H9 (cell line): ENCODE measurements at regions not wholly inside any gene's neighbourhood (a gene's known extent, or its start where the extent isn't known, plus 50 kb on each side); places are given as distances from the start of the nearest gene placed in this dataset.
"Not testable (repeated sequence)": the region's sequence is repeated elsewhere in the genome, so short reads cannot be mapped to it uniquely, and the experiment has no call there.

ENCODE experiments used
- DNase-seq: peaks from one replicate; pipeline ENCODE4 v3.0.0-alpha.2; 2017
- H2AFZ ChIP-seq: one replicate; pipeline ENCODE4 v1.6.1; 2013; ENCODE audit warnings: mild to moderate bottlenecking, low read length, control low read depth, moderate library complexity
- H2AK5ac ChIP-seq: 2 replicates; pipeline ENCODE4 v1.6.1; 2013; ENCODE audit warnings: low read length, control low read depth, mixed read lengths; ENCODE audit not compliant: insufficient read length
- H2BK120ac ChIP-seq: one replicate; pipeline ENCODE4 v1.6.1; 2013; ENCODE audit warnings: low read depth, mild to moderate bottlenecking, low read length, control low read depth, inconsistent platforms; ENCODE audit not compliant: poor library complexity, severe bottlenecking
- H2BK12ac ChIP-seq: 2 replicates; pipeline ENCODE4 v1.6.1; 2013; ENCODE audit warnings: low read length, control low read depth, mixed read lengths, low read depth; ENCODE audit not compliant: insufficient read length
- H2BK15ac ChIP-seq: 2 replicates; pipeline ENCODE4 v1.6.1; 2013; ENCODE audit warnings: low read depth, low read length, control low read depth
- H2BK20ac ChIP-seq: one replicate; pipeline ENCODE4 v1.6.1; 2013; ENCODE audit warnings: low read depth, mild to moderate bottlenecking, low read length, control low read depth, inconsistent platforms; ENCODE audit not compliant: poor library complexity, severe bottlenecking
- H2BK5ac ChIP-seq: 2 replicates; pipeline ENCODE4 v1.6.1; 2013; ENCODE audit warnings: low read length, control low read depth, mixed read lengths; ENCODE audit not compliant: insufficient read length
- H3K14ac ChIP-seq: 2 replicates; pipeline ENCODE4 v1.6.1; 2013; ENCODE audit warnings: low read length, control low read depth; ENCODE audit not compliant: insufficient read depth
- H3K18ac ChIP-seq: 2 replicates; pipeline ENCODE4 v1.6.1; 2013; ENCODE audit warnings: low read depth, mild to moderate bottlenecking, mixed read lengths, low read length, control low read depth; ENCODE audit not compliant: insufficient read length
- H3K23ac ChIP-seq: 2 replicates; pipeline ENCODE4 v1.6.1; 2013; ENCODE audit warnings: low read length, control low read depth, mixed read lengths, low read depth; ENCODE audit not compliant: insufficient read length
- H3K23me2 ChIP-seq: 2 replicates; pipeline ENCODE4 v1.6.1; 2013; ENCODE audit warnings: low read depth, mild to moderate bottlenecking, mixed read lengths, low read length, control low read depth; ENCODE audit not compliant: insufficient read length, poor library complexity, severe bottlenecking
- H3K27ac ChIP-seq: 2 replicates; pipeline ENCODE4 v1.5.1; 2013; ENCODE audit warnings: low read length, control low read depth, mixed read lengths, low read depth; ENCODE audit not compliant: insufficient read length
- H3K27me3 ChIP-seq: 2 replicates; pipeline ENCODE4 v1.6.1; 2013; ENCODE audit warnings: low read length, control low read depth, inconsistent platforms; ENCODE audit not compliant: insufficient read depth
- H3K4ac ChIP-seq: 2 replicates; pipeline ENCODE4 v1.6.1; 2013; ENCODE audit warnings: low read depth, mild to moderate bottlenecking, control low read depth, inconsistent platforms, low read length, moderate library complexity
- H3K4me1 ChIP-seq: 2 replicates; pipeline ENCODE4 v1.6.1; 2013; ENCODE audit warnings: low read length, control low read depth, inconsistent platforms; ENCODE audit not compliant: insufficient read depth
- H3K4me2 ChIP-seq: 2 replicates; pipeline ENCODE4 v1.6.1; 2013; ENCODE audit warnings: low read length, control low read depth, mixed read lengths; ENCODE audit not compliant: insufficient read length, insufficient read depth
- H3K56ac ChIP-seq: 2 replicates; pipeline ENCODE4 v1.6.1; 2013; ENCODE audit warnings: low read depth, mild to moderate bottlenecking, mixed read lengths, low read length, control low read depth; ENCODE audit not compliant: insufficient read length
- H3K79me1 ChIP-seq: 2 replicates; pipeline ENCODE4 v1.6.1; 2013; ENCODE audit warnings: low read depth, mild to moderate bottlenecking, moderate library complexity, low read length, control low read depth, inconsistent platforms; ENCODE audit not compliant: insufficient read depth, poor library complexity, severe bottlenecking
- H3K79me2 ChIP-seq: 2 replicates; pipeline ENCODE4 v1.6.1; 2013; ENCODE audit warnings: low read length, control low read depth, inconsistent platforms; ENCODE audit not compliant: insufficient read depth
- H3K9ac ChIP-seq: 2 replicates; pipeline ENCODE4 v1.6.1; 2013; ENCODE audit warnings: low read length, control low read depth, mixed read lengths; ENCODE audit not compliant: insufficient read length; ENCODE audit errors: extremely low read depth
- H3K9me3 ChIP-seq: one replicate; pipeline ENCODE4 v1.6.1; 2013; ENCODE audit warnings: low read depth, low read length, inconsistent platforms; ENCODE audit not compliant: control insufficient read depth
- H3T11ph ChIP-seq: one replicate; pipeline ENCODE4 v1.6.1; 2013; ENCODE audit warnings: mild to moderate bottlenecking, low read length, control low read depth, inconsistent platforms
- H4K20me1 ChIP-seq: one replicate; pipeline ENCODE4 v1.6.1; 2013; ENCODE audit not compliant: control insufficient read depth, insufficient read length, insufficient read depth
- H4K5ac ChIP-seq: 2 replicates; pipeline ENCODE4 v1.6.1; 2013; ENCODE audit warnings: low read depth, mild to moderate bottlenecking, mixed read lengths, low read length, control low read depth; ENCODE audit not compliant: insufficient read length
- H4K8ac ChIP-seq: replicated peaks from 2 replicates; pipeline ENCODE4 v1.6.1; 2013; ENCODE audit warnings: low read length, control low read depth, mixed read lengths, low read depth; ENCODE audit not compliant: insufficient read length
- H4K91ac ChIP-seq: 2 replicates; pipeline ENCODE4 v1.6.1; 2013; ENCODE audit warnings: low read depth, mild to moderate bottlenecking, moderate library complexity, mixed read lengths, low read length, control low read depth; ENCODE audit not compliant: insufficient read length
- H3K27ac Mint-ChIP-seq, 3 experiments: 2 replicates in 2 of 3; 3 replicates in 1 of 3; pipeline ENCODE4 v1.8.0; 2020 to 2021; ENCODE audit warnings: mixed read lengths in 3 of 3, mild to moderate bottlenecking in 1 of 3, moderate library complexity in 1 of 3
- H3K27me3 Mint-ChIP-seq: 2 replicates; pipeline ENCODE4 v1.8.0; 2021; ENCODE audit warnings: low read depth, mild to moderate bottlenecking, moderate library complexity, mixed read lengths
- H3K36me3 Mint-ChIP-seq, 3 experiments: 2 replicates in 2 of 3; 3 replicates in 1 of 3; pipeline ENCODE4 v1.8.0; 2020 to 2021; ENCODE audit warnings: low read depth in 3 of 3, mixed read lengths in 3 of 3; ENCODE audit not compliant: insufficient read depth in 1 of 3
- H3K4me1 Mint-ChIP-seq, 2 experiments: 2 replicates each; pipeline ENCODE4 v1.8.0; 2020; ENCODE audit warnings: mixed read lengths in 2 of 2
- H3K4me3 Mint-ChIP-seq, 2 experiments: 2 replicates in 1 of 2; 3 replicates in 1 of 2; pipeline ENCODE4 v1.8.0; 2020 to 2021; ENCODE audit warnings: mild to moderate bottlenecking in 2 of 2, mixed read lengths in 2 of 2, moderate library complexity in 1 of 2
- H3K9me3 Mint-ChIP-seq, 2 experiments: 2 replicates in 1 of 2; 3 replicates in 1 of 2; pipeline ENCODE4 v1.8.0; 2020; ENCODE audit warnings: mild to moderate bottlenecking in 2 of 2, mixed read lengths in 2 of 2, moderate library complexity in 1 of 2
- CTCF ChIP-seq: fragments of 200-600 bp; sonication (generic); conservative IDR thresholded peaks from 3 replicates; pipeline ENCODE4 v1.8.0; 2021; ENCODE audit warnings: antibody characterized with exemption, mild to moderate bottlenecking
- whole genome bisulfite sequencing: extraction: QIAGEN DNeasy Blood & Tissue Kit; methylation state at CpG from one replicate; pipeline ENCODE4 v1.1.7; 2013; ENCODE audit warnings: missing lambda C conversion rate, low lambda C conversion rate, mixed read lengths; ENCODE audit not compliant: insufficient read length; ENCODE audit errors: extremely low coverage; 5-methylcytosine and 5-hydroxymethylcytosine counted together

GRCh38 chr18:35905436-35905835 is 67.0 kb upstream of the RMP24 start:
- no peak overlapping the region for H4K5ac ChIP-seq
- no peak overlapping the region for H3T11ph ChIP-seq
- H3K23me2 ChIP-seq, result no peaks in the 10 kb centered on the region
- H3K27me3 ChIP-seq, result no peaks in the 10 kb centered on the region
- no peak for DNase-seq
- H4K20me1 ChIP-seq, result no peaks in the 10 kb centered on the region
- no peak overlapping the region for H2BK20ac ChIP-seq
- no peak overlapping the region for H3K4ac ChIP-seq
- no peaks in the 10 kb centered on the region for H3K79me1 ChIP-seq
- H2BK12ac ChIP-seq, result no peak overlapping the region
- H3K4me2 ChIP-seq, result no peak overlapping the region
- no peak overlapping the region for H4K8ac ChIP-seq
- no CpG with 5 or more reads among the region's 10 CpGs for WGBS
- H2AFZ ChIP-seq, result no peak overlapping the region
- Mint-ChIP-seq H3K4me1 (peaks cover 5 to 12% of the 10 kb centered on the region in 2 experiments), H3K9me3 (peaks cover 10 to 19% of the 10 kb centered on the region in 2 experiments; a peak in 3 of 5 replicates), H3K36me3 (peaks cover 26 to 58% (median 53%) of the 10 kb centered on the region in 3 experiments), H3K27ac (peak overlapping the region in 2 of 3 experiments; percentile 19 to 80; a peak in 2 of 7 replicates), H3K27me3 (no peaks in the 10 kb centered on the region), H3K4me3 (no peak overlapping the region)
- H3K79me2 ChIP-seq, result no peaks in the 10 kb centered on the region
- H2BK5ac ChIP-seq, result no peak overlapping the region
- H2BK120ac ChIP-seq, result no peak overlapping the region
- H3K4me1 ChIP-seq, result no peaks in the 10 kb centered on the region
- H3K23ac ChIP-seq, result no peak overlapping the region
- no peak overlapping the region for H3K18ac ChIP-seq
- no peak overlapping the region for H3K56ac ChIP-seq
- H3K9me3 ChIP-seq, result no peaks in the 10 kb centered on the region
- no peak overlapping the region for H2AK5ac ChIP-seq
- H3K14ac ChIP-seq, result no peak overlapping the region
- no peak overlapping the region for H2BK15ac ChIP-seq
- no peak overlapping the region for H4K91ac ChIP-seq
- no peak for TF ChIP-seq CTCF
- H3K9ac ChIP-seq, result no peak overlapping the region
- H3K27ac ChIP-seq, result no peak overlapping the region

- not testable (repeated sequence) for H3T11ph ChIP-seq, H4K91ac ChIP-seq, H3K27ac Mint-ChIP-seq, H3K4me1 ChIP-seq, DNase-seq, H2BK12ac ChIP-seq, H3K23me2 ChIP-seq, H4K5ac ChIP-seq, H3K4me2 ChIP-seq, H3K27me3 Mint-ChIP-seq, H2AK5ac ChIP-seq, H3K9ac ChIP-seq, H3K4ac ChIP-seq, H2BK20ac ChIP-seq, H4K20me1 ChIP-seq, H4K8ac ChIP-seq, H2AFZ ChIP-seq, H3K9me3 ChIP-seq, H2BK5ac ChIP-seq, H3K27ac ChIP-seq, H3K18ac ChIP-seq, H3K27me3 ChIP-seq, H2BK15ac ChIP-seq, H3K23ac ChIP-seq, H3K79me1 ChIP-seq, H2BK120ac ChIP-seq, H3K4me3 Mint-ChIP-seq, H3K56ac ChIP-seq, H3K79me2 ChIP-seq, H3K14ac ChIP-seq
- Mint-ChIP-seq H3K36me3 (peaks cover 22 to 57% (median 53%) of the 10 kb centered on the region in 3 experiments), H3K4me1 (peaks cover 5 to 12% of the 10 kb centered on the region in 2 experiments), H3K9me3 (peaks cover 7 to 16% of the 10 kb centered on the region in 2 experiments; a peak in 2 of 5 replicates)
- no CpG with 5 or more reads among the region's 3 CpGs for WGBS
Measured at GRCh38 chr18:35906291-35906690, 66.2 kb upstream of the RMP24 start.
